Ishikawa (cell line): ENCODE measurements at regions not wholly inside any gene's neighbourhood (a gene's known extent, or its start where the extent isn't known, plus 50 kb on each side); places are given as distances from the start of the nearest gene placed in this dataset.

Source experiments
- CREB1 ChIP-seq: IDR thresholded peaks from 2 replicates; pipeline ENCODE4 v1.6.1; 2012; ENCODE audit warnings: low read depth
- EGR1 ChIP-seq: IDR thresholded peaks from 2 replicates; pipeline ENCODE4 v1.6.1; 2012
- EP300 ChIP-seq: IDR thresholded peaks from 2 replicates; pipeline ENCODE4 v1.6.1; 2012; ENCODE audit warnings: borderline replicate concordance
- FOXM1 ChIP-seq: IDR thresholded peaks from 2 replicates; pipeline ENCODE4 v1.6.1; 2012; ENCODE audit warnings: low read depth, borderline replicate concordance
- MAX ChIP-seq: IDR thresholded peaks from 2 replicates; pipeline ENCODE4 v1.6.1; 2012
- REST ChIP-seq: IDR thresholded peaks from 2 replicates; pipeline ENCODE4 v1.6.1; 2012; ENCODE audit warnings: low read depth, mild to moderate bottlenecking
- TAF1 ChIP-seq: IDR thresholded peaks from 2 replicates; pipeline ENCODE4 v1.6.1; 2012; ENCODE audit warnings: low read depth, mild to moderate bottlenecking
- TCF12 ChIP-seq: IDR thresholded peaks from 2 replicates; pipeline ENCODE4 v1.6.1; 2012; ENCODE audit warnings: low read depth
- TEAD4 ChIP-seq: IDR thresholded peaks from 2 replicates; pipeline ENCODE4 v1.6.1; 2012
- USF1 ChIP-seq: IDR thresholded peaks from 2 replicates; pipeline ENCODE4 v1.6.1; 2012
- YY1 ChIP-seq: IDR thresholded peaks from 2 replicates; pipeline ENCODE4 v1.6.1; 2012; ENCODE audit warnings: low read depth

- TF ChIP-seq MAX (no peak), USF1 (no peak), EGR1 (no peak), CREB1 (no peak), REST (no peak), EP300 (no peak), TCF12 (no peak), FOXM1 (no peak), YY1 (no peak), TEAD4 (no peak), TAF1 (no peak)
Measured at GRCh38 chr2:201953396-201953795, 80.3 kb upstream of the FZD7 start.
